G401 (cell line): ENCODE measurements at regions not wholly inside any gene's neighbourhood (a gene's known extent, or its start where the extent isn't known, plus 50 kb on each side); places are given as distances from the start of the nearest gene placed in this dataset.

Experiments
- DNase-seq: peaks from one replicate; pipeline ENCODE4 v3.0.0-alpha.2; 2015; ENCODE audit warnings: low spot score
- in situ Hi-C: cut with HindIII; loops from 2 replicates; pipeline ENCODE4 v1.10.0; 2016; ENCODE audit warnings: low sequenced_read_pairs, mixed read lengths

DNA sequence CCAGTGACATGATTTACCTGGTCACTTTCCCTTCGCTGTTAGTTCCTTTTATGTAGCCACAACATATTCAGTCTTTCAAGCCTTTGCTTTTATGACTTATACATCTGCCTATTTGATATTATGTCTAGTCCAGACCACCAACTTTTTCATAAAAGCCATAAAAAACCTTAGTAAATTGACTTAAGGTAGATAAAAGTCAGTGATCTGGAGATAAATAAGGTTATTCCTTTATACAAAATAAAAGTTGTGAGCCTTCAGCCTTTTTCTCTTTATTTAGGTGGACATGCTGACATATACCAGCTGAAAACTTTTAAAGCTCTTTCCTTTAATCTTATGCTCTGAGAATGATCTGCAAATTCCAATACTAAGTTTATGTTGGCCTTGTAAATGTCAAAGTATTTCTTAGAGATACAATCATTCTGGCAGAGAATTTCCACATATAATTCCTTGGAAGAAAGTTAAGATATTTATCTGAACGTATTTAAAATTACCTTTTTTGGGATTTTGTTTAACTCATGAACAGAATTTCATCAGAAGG is 690.4 kb upstream of the CHORDC1 start:
- no peak for DNase-seq
- in situ Hi-C loops, result no loop called here

- in situ Hi-C loops, result no loop called here
- no peak for DNase-seq
These were observed 689.8 kb upstream of the CHORDC1 start for GRCh38 chr11:90912631-90913030.

- in situ Hi-C loops, result no loop called here
- no peak for DNase-seq
These were observed 688.3 kb upstream of the CHORDC1 start for GRCh38 chr11:90911192-90911591.

- in situ Hi-C loops, result no loop called here
These were observed 685.2 kb upstream of the CHORDC1 start for GRCh38 chr11:90908074-90908473.

GRCh38 chr11:90895850-90896249 is 673.0 kb upstream of the CHORDC1 start:
- in situ Hi-C loops, result no loop called here
- DNase-seq, result no peak

More at GRCh38 chr11:90908074-90908473, 685.2 kb upstream of the CHORDC1 start:
- DNase-seq, result no peak

GRCh38 chr11:90890347-90890746 is 667.5 kb upstream of the CHORDC1 start:
- no peak for DNase-seq
- in situ Hi-C loops, result no loop called here

GRCh38 chr11:90884181-90884580 is 661.3 kb upstream of the CHORDC1 start:
- DNase-seq, result no peak
- in situ Hi-C loops, result no loop called here

DNA sequence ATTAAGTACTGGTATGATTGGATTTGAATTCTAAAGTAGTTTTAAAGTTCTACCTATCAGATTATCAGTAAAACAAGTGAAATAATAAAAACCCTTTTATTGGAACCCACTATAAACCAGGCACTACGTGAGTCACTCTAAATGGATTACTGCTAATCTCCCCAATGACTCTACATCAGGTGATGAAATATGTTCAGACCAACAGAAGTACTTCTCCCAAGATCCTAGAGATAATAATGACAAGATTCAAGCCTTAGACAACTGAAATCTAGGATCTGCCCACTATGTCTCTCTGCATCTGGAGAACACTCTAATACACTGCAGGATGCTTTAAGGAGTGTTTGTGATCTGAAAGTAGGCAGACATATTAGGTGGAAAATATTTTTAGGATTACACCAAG is 652.1 kb upstream of the CHORDC1 start:
- no peak for DNase-seq

DNA sequence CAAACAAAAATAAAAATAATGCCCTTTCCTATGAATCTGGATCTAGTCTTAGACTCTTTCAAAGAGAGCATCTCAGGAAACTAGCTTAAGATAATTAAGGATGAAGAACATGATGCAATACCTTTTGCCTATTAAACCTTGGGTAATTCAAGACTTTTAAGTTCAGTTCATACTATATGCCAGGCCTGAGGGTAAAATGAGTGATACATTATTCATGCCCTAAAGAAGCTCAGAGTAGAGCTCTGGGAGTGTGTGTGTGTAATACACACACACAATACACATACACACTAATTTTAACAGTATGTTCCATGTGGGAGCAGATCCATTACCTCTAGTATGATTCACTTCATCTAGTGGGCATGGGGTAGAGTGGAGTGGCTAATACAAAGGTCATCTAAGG is 651.4 kb upstream of the CHORDC1 start:
- DNase-seq, result no peak
- in situ Hi-C loops, result no loop called here

More for the DNA sequence above, 652.1 kb upstream of the CHORDC1 start:
- in situ Hi-C loops, result no loop called here

DNA sequence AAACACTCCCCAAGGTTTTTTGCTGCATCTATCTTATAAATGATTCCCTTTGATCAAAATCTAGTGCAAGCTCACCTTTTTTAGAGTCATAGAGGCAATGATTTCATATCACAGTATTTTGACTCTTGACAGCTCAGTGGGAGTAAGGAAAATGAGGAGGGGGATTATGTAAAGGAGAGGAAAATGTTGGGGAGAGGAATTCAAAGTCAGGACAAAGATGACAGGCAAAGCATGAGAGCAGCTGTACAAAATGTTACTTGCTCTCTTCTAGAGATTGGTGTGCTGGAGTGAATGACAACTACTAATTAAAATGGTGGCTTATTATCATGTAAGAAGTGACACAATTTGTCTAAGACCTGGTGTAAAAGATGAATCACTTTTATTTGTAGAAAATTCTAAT is 644.6 kb upstream of the CHORDC1 start:
- in situ Hi-C loops, result no loop called here
- no peak for DNase-seq

GRCh38 chr11:90856790-90857189 is 633.9 kb upstream of the CHORDC1 start:
- in situ Hi-C loops, result no loop called here
- DNase-seq, result no peak

- in situ Hi-C loops, result no loop called here
- no peak for DNase-seq
These were observed 632.7 kb upstream of the CHORDC1 start for GRCh38 chr11:90855531-90855930.

- in situ Hi-C loops, result no loop called here
- no peak for DNase-seq
These were observed 628.3 kb upstream of the CHORDC1 start for GRCh38 chr11:90851196-90851595.

DNA sequence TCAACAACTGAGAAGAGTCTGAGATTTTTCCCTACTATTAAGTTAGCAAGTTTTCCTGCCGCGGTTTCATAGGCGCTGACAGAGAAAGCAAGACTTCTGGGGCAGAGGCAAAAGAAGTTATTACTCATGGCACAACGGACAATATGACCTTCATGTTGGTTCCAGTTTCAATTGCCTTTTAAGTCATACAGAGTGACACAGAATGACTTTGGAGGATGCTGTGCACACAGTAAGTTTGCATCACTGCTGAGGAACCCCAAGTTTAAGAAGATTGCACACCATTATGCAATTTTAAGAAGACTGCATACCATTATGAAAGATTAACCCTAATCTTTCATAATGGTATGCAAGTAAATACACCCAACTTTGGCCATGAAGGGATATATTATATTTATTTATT is 626.5 kb upstream of the CHORDC1 start:
- in situ Hi-C loops, result no loop called here
- no peak for DNase-seq

DNA sequence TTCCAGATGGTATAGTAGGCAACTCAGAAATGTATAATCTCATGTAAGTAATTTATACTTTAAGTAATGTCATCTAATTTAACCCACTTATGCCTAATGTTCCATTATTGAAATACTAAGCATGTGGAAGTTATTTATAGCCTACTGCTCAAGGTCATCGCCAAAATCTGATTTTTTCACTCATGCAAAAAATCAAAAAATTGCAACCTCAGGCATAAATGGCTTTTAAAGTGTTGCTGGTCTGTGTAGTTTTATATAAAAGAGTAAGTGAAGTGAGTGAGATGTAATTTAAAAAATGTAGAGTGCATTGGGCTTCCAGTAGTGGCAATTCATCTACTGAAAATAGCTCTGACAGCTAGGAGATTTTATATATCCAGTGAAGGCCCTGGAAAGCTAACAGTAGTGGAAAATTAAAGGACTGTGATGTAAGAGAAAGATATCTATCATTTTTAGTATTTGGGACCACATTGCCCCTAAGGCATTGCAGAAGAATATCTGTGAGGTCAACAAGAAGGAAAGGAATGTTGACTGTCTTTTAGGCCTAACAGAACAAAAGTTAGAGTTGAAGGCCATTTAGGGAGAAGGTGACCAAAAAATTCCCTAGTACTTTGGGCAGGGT is 624.5 kb upstream of the CHORDC1 start:
- no peak for DNase-seq
- in situ Hi-C loops, result no loop called here

DNA sequence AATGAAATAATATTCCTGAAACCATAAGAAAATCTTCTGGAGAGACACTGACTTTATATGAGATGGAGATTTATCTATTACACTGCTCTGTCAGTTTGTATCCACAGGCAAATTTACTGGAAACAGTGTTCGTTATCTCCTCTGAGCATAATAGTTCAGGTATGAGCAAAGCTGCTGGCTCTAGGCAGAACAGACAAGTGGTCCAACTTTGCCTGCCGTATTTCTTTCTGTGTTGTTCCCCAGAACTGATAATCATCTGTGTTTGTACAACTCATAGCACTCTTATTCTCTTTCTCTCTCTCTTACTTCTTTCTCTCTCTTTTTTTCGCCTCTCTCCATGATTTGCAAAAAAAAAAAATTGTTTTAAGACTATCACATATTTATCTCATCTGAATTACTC is 623.8 kb upstream of the CHORDC1 start:
- in situ Hi-C loops, result no loop called here
- no peak for DNase-seq

DNA sequence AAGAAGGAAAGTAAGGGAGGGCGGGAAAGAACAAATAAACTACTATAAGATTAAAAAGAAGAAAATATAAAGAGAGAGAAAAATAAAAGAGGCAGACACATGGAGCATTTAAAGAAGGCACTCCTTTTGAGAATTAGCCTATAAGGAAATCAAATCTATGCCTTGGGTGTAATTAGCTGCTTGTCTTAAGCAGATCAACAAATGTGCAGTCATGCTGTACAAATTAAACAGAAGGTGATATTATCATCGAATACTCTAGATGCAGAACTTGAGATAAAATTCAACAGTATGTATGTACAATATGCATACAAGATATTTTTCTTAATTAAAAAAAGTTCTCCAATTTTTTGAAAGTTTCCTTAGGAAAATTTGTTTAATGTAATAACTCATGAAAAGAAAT is 623.0 kb upstream of the CHORDC1 start:
- in situ Hi-C loops, result no loop called here
- DNase-seq, result no peak

GRCh38 chr11:90845126-90845525 is 622.3 kb upstream of the CHORDC1 start:
- DNase-seq, result no peak
- in situ Hi-C loops, result no loop called here

- in situ Hi-C loops, result no loop called here
- DNase-seq, result no peak
These were observed 621.2 kb upstream of the CHORDC1 start for GRCh38 chr11:90844041-90844440.

GRCh38 chr11:90842681-90843080 is 619.8 kb upstream of the CHORDC1 start:
- in situ Hi-C loops, result no loop called here
- DNase-seq, result no peak

- in situ Hi-C loops, result no loop called here
- no peak for DNase-seq
These were observed 617.2 kb upstream of the CHORDC1 start for GRCh38 chr11:90840071-90840470.
